COLO668 (cell line): ENCODE measurements at regions not wholly inside any gene's neighbourhood (a gene's known extent, or its start where the extent isn't known, plus 50 kb on each side); places are given as distances from the start of the nearest gene placed in this dataset.

Experiments used
- DNase-seq: peaks from one replicate; lab custom pipeline; 2025; ENCODE audit not compliant: unreplicated experiment; lab: John Stamatoyannopoulos, UW

- DNase-seq: peak; percentile 26
These were observed 408.0 kb downstream of the LRATD1 start for GRCh38 chr2:15040429-15041084.

- peak; percentile 57 for DNase-seq
These were observed 408.9 kb downstream of the LRATD1 start for GRCh38 chr2:15041429-15041837.

GRCh38 chr2:15042801-15043217 is 410.3 kb downstream of the LRATD1 start:
- DNase-seq: no peak

- no peak for DNase-seq
These were observed 411.0 kb downstream of the LRATD1 start for GRCh38 chr2:15043336-15044058.

GRCh38 chr2:15045054-15045453 is 412.5 kb downstream of the LRATD1 start:
- no peak for DNase-seq

GRCh38 chr2:15047184-15047583 is 414.7 kb downstream of the LRATD1 start:
- DNase-seq: no peak

- no peak for DNase-seq
These were observed 415.5 kb downstream of the LRATD1 start for GRCh38 chr2:15048000-15048399.

- DNase-seq: peak; percentile 85
These were observed 416.8 kb downstream of the LRATD1 start for GRCh38 chr2:15049096-15049993.

GRCh38 chr2:15050483-15050882 is 418.0 kb downstream of the LRATD1 start:
- DNase-seq: peak; percentile 93

GRCh38 chr2:15053542-15053941 is 421.0 kb downstream of the LRATD1 start:
- DNase-seq: no peak

GRCh38 chr2:15058015-15058720 is 425.7 kb downstream of the LRATD1 start:
- DNase-seq: no peak

GRCh38 chr2:15058721-15059157 is 426.2 kb downstream of the LRATD1 start:
- no peak for DNase-seq

- DNase-seq: peak; percentile 19
These were observed 427.5 kb downstream of the LRATD1 start for GRCh38 chr2:15059870-15060512.

- no peak for DNase-seq
These were observed 428.8 kb downstream of the LRATD1 start for GRCh38 chr2:15061268-15061667.

- DNase-seq: no peak
These were observed 433.6 kb downstream of the LRATD1 start for GRCh38 chr2:15066138-15066537.

- no peak for DNase-seq
These were observed 436.6 kb downstream of the LRATD1 start for GRCh38 chr2:15069149-15069548.

GRCh38 chr2:15072836-15073235 is 440.3 kb downstream of the LRATD1 start:
- no peak for DNase-seq

GRCh38 chr2:15073664-15074063 is 441.1 kb downstream of the LRATD1 start:
- no peak for DNase-seq

GRCh38 chr2:15074319-15074718 is 441.8 kb downstream of the LRATD1 start:
- DNase-seq: no peak
